Activated T-helper 17 cell treated with anti-CD3 and anti-CD28 coated beads, Interleukin-2, amount 50 U/mL, for 72 hours (primary cell): ENCODE measurements at regions not wholly inside any gene's neighbourhood (a gene's known extent, or its start where the extent isn't known, plus 50 kb on each side); places are given as distances from the start of the nearest gene placed in this dataset.

Experiments used
- ATAC-seq: fragments of 150-1000 bp; cut with Tn5 transposase; replicated peaks from 2 replicates; pipeline ENCODE4 v1.10.0; 2021; ENCODE audit warnings: mild to moderate bottlenecking, moderate library complexity
- H3K27ac Mint-ChIP-seq: one replicate; pipeline ENCODE4 v1.8.0; 2022; ENCODE audit warnings: mixed read lengths
- H3K27me3 Mint-ChIP-seq: one replicate; pipeline ENCODE4 v1.8.0; 2022; ENCODE audit warnings: mixed read lengths
- H3K36me3 Mint-ChIP-seq: one replicate; pipeline ENCODE4 v1.8.0; 2022; ENCODE audit warnings: low read depth, mild to moderate bottlenecking, mixed read lengths
- H3K4me1 Mint-ChIP-seq: one replicate; pipeline ENCODE4 v1.8.0; 2022; ENCODE audit warnings: mixed read lengths
- H3K4me3 Mint-ChIP-seq: one replicate; pipeline ENCODE4 v1.8.0; 2022; ENCODE audit warnings: mild to moderate bottlenecking, mixed read lengths
- H3K9me3 Mint-ChIP-seq: one replicate; pipeline ENCODE4 v1.8.0; 2022; ENCODE audit warnings: mixed read lengths

- ATAC-seq = no peak
- no peak overlapping the region for H3K4me3 Mint-ChIP-seq
- H3K27ac Mint-ChIP-seq = no peak overlapping the region
- H3K4me1 Mint-ChIP-seq = no peaks in the 10 kb centered on the region
- H3K36me3 Mint-ChIP-seq = no peaks in the 10 kb centered on the region
- H3K9me3 Mint-ChIP-seq = no peaks in the 10 kb centered on the region
- H3K27me3 Mint-ChIP-seq = peaks cover 4% of the 10 kb centered on the region
Measured at GRCh38 chr12:66733321-66733720, 54.4 kb upstream of the GRIP1 start.

GRCh38 chr12:66733839-66734238, 55.0 kb upstream of the GRIP1 start:
- no peak for ATAC-seq
- Mint-ChIP-seq H3K27me3 (peaks cover 7% of the 10 kb centered on the region), H3K36me3 (no peaks in the 10 kb centered on the region)

GRCh38 chr12:66735275-66735674, 56.4 kb upstream of the GRIP1 start:
- Mint-ChIP-seq H3K4me1 (no peaks in the 10 kb centered on the region), H3K27me3 (peaks cover 10% of the 10 kb centered on the region), H3K9me3 (no peaks in the 10 kb centered on the region), H3K36me3 (no peaks in the 10 kb centered on the region), H3K4me3 (no peak overlapping the region), H3K27ac (peak overlapping the region; percentile 14)
- ATAC-seq = peak; percentile 79

More at GRCh38 chr12:66733839-66734238, 55.0 kb upstream of the GRIP1 start:
- H3K27ac Mint-ChIP-seq = no peak overlapping the region
- no peaks in the 10 kb centered on the region for H3K4me1 Mint-ChIP-seq
- no peak overlapping the region for H3K4me3 Mint-ChIP-seq
- H3K9me3 Mint-ChIP-seq = no peaks in the 10 kb centered on the region

- H3K9me3 Mint-ChIP-seq = no peaks in the 10 kb centered on the region
- no peak overlapping the region for H3K27ac Mint-ChIP-seq
- H3K4me1 Mint-ChIP-seq = no peaks in the 10 kb centered on the region
- no peak overlapping the region for H3K4me3 Mint-ChIP-seq
- H3K36me3 Mint-ChIP-seq = no peaks in the 10 kb centered on the region
- peaks cover 12% of the 10 kb centered on the region for H3K27me3 Mint-ChIP-seq
- ATAC-seq = no peak
Measured at GRCh38 chr12:66736931-66737330, 58.1 kb upstream of the GRIP1 start.

- H3K27ac Mint-ChIP-seq = no peak overlapping the region
- no peak for ATAC-seq
- H3K36me3 Mint-ChIP-seq = no peaks in the 10 kb centered on the region
- H3K9me3 Mint-ChIP-seq = no peaks in the 10 kb centered on the region
- peaks cover 6% of the 10 kb centered on the region for H3K4me1 Mint-ChIP-seq
- no peak overlapping the region for H3K4me3 Mint-ChIP-seq
- H3K27me3 Mint-ChIP-seq = peaks cover 12% of the 10 kb centered on the region
Measured at GRCh38 chr12:66739266-66739665, 60.4 kb upstream of the GRIP1 start.

GRCh38 chr12:66739940-66740651, 61.2 kb upstream of the GRIP1 start:
- Mint-ChIP-seq H3K27ac (no peak overlapping the region), H3K9me3 (no peaks in the 10 kb centered on the region), H3K4me3 (no peak overlapping the region), H3K27me3 (peaks cover 12% of the 10 kb centered on the region), H3K36me3 (no peaks in the 10 kb centered on the region), H3K4me1 (peaks cover 6% of the 10 kb centered on the region)
- no peak for ATAC-seq

- no peak overlapping the region for H3K27ac Mint-ChIP-seq
- H3K36me3 Mint-ChIP-seq = no peaks in the 10 kb centered on the region
- H3K4me3 Mint-ChIP-seq = no peak overlapping the region
- H3K27me3 Mint-ChIP-seq = peaks cover 16% of the 10 kb centered on the region
- H3K9me3 Mint-ChIP-seq = no peaks in the 10 kb centered on the region
- ATAC-seq = no peak
- H3K4me1 Mint-ChIP-seq = peaks cover 6% of the 10 kb centered on the region
Measured at GRCh38 chr12:66740732-66741131, 61.9 kb upstream of the GRIP1 start.

GRCh38 chr12:66741919-66742318, 63.0 kb upstream of the GRIP1 start:
- Mint-ChIP-seq H3K4me3 (no peak overlapping the region), H3K9me3 (no peaks in the 10 kb centered on the region), H3K27ac (no peak overlapping the region), H3K27me3 (peaks cover 16% of the 10 kb centered on the region), H3K36me3 (no peaks in the 10 kb centered on the region), H3K4me1 (peaks cover 6% of the 10 kb centered on the region)
- no peak for ATAC-seq

GRCh38 chr12:66742508-66743367, 63.9 kb upstream of the GRIP1 start:
- Mint-ChIP-seq H3K4me1 (peaks cover 6% of the 10 kb centered on the region), H3K36me3 (no peaks in the 10 kb centered on the region), H3K27me3 (peaks cover 13% of the 10 kb centered on the region), H3K9me3 (no peaks in the 10 kb centered on the region), H3K4me3 (no peak overlapping the region), H3K27ac (no peak overlapping the region)
- ATAC-seq = no peak

GRCh38 chr12:66744461-66744860, 65.6 kb upstream of the GRIP1 start:
- no peak overlapping the region for H3K27ac Mint-ChIP-seq
- peaks cover 6% of the 10 kb centered on the region for H3K4me1 Mint-ChIP-seq
- peaks cover 9% of the 10 kb centered on the region for H3K27me3 Mint-ChIP-seq
- no peak overlapping the region for H3K4me3 Mint-ChIP-seq
- no peaks in the 10 kb centered on the region for H3K36me3 Mint-ChIP-seq
- H3K9me3 Mint-ChIP-seq = no peaks in the 10 kb centered on the region
- no peak for ATAC-seq

- Mint-ChIP-seq H3K36me3 (no peaks in the 10 kb centered on the region), H3K27ac (no peak overlapping the region), H3K27me3 (peaks cover 8% of the 10 kb centered on the region), H3K4me3 (no peak overlapping the region), H3K9me3 (no peaks in the 10 kb centered on the region), H3K4me1 (peaks cover 6% of the 10 kb centered on the region)
- ATAC-seq = no peak
Measured at GRCh38 chr12:66744956-66745383, 66.1 kb upstream of the GRIP1 start.

GRCh38 chr12:66746489-66747201, 67.8 kb upstream of the GRIP1 start:
- H3K9me3 Mint-ChIP-seq = no peaks in the 10 kb centered on the region
- H3K27me3 Mint-ChIP-seq = peaks cover 9% of the 10 kb centered on the region
- no peaks in the 10 kb centered on the region for H3K36me3 Mint-ChIP-seq
- H3K27ac Mint-ChIP-seq = no peak overlapping the region
- no peak overlapping the region for H3K4me3 Mint-ChIP-seq
- ATAC-seq = no peak
- H3K4me1 Mint-ChIP-seq = peaks cover 6% of the 10 kb centered on the region

- H3K9me3 Mint-ChIP-seq = no peaks in the 10 kb centered on the region
- ATAC-seq = no peak
- no peaks in the 10 kb centered on the region for H3K36me3 Mint-ChIP-seq
- H3K4me3 Mint-ChIP-seq = no peak overlapping the region
- H3K4me1 Mint-ChIP-seq = peaks cover 5% of the 10 kb centered on the region
- H3K27ac Mint-ChIP-seq = no peak overlapping the region
- H3K27me3 Mint-ChIP-seq = peaks cover 17% of the 10 kb centered on the region
Measured at GRCh38 chr12:66751432-66752113, 72.7 kb upstream of the GRIP1 start.

GRCh38 chr12:66753810-66754209, 74.9 kb upstream of the GRIP1 start:
- no peak overlapping the region for H3K4me3 Mint-ChIP-seq
- H3K4me1 Mint-ChIP-seq = peaks cover 9% of the 10 kb centered on the region
- peaks cover 23% of the 10 kb centered on the region for H3K27me3 Mint-ChIP-seq
- no peaks in the 10 kb centered on the region for H3K36me3 Mint-ChIP-seq
- no peak for ATAC-seq
- H3K27ac Mint-ChIP-seq = no peak overlapping the region
- H3K9me3 Mint-ChIP-seq = peaks cover 5% of the 10 kb centered on the region
